ENCODE measurements at regions not wholly inside any gene's neighbourhood (a gene's known extent, or its start where the extent isn't known, plus 50 kb on each side); places are given as distances from the start of the nearest gene placed in this dataset.

- TF ChIP-seq GATA2 (IDR thresholded peaks at IDR 0.05; ENCODE audit: low read depth, low read length) (no peak), GATA3 (IDR thresholded peaks at IDR 0.05; ENCODE audit: low read depth, low read length) (no peak)
These were observed 52.0 kb upstream of the PRR23C start for GRCh38 chr3:139096670-139097069.

Data from SH-SY5Y (cell line).